H1 (cell line): ENCODE measurements at regions not wholly inside any gene's neighbourhood (a gene's known extent, or its start where the extent isn't known, plus 50 kb on each side); places are given as distances from the start of the nearest gene placed in this dataset.

Source experiments
- EP300 ChIP-seq, 2 experiments: IDR thresholded peaks; 1 replicate in 1 of 2; 2 replicates in 1 of 2; pipeline ENCODE4 v1.6.1; 2011 to 2012; ENCODE audit warnings: low read depth in 2 of 2, low read length in 2 of 2, mild to moderate bottlenecking in 2 of 2, borderline replicate concordance in 1 of 2, inconsistent platforms in 1 of 2, moderate library complexity in 1 of 2
- EZH2 ChIP-seq: fragments of 200-600 bp; sonication (generic); IDR thresholded peaks from 2 replicates; pipeline ENCODE4 v1.7.1; 2012; ENCODE audit warnings: low read depth, mild to moderate bottlenecking, moderate library complexity, low read length, inconsistent platforms; ENCODE audit not compliant: severe bottlenecking
- RAD21 ChIP-seq, 2 experiments: IDR thresholded peaks in 1 of 2; conservative IDR thresholded peaks in 1 of 2; 2 replicates each; pipeline ENCODE4 v1.6.1; 2011; ENCODE audit warnings: low read depth in 2 of 2, low read length in 2 of 2, improper control_type of control experiment in 1 of 2, inconsistent platforms in 1 of 2, mild to moderate bottlenecking in 1 of 2, moderate library complexity in 1 of 2
- TAF1 ChIP-seq: IDR thresholded peaks from 2 replicates; pipeline ENCODE4 v1.6.1; 2011; ENCODE audit warnings: mild to moderate bottlenecking, low read depth, low read length
- TF ChIP-seq, protein P1 (sequence below), 3 experiments: IDR thresholded peaks; 1 replicate in 2 of 3; 2 replicates in 1 of 3; pipeline versions ENCODE4 v1.5.1 to v1.6.1; 2011; ENCODE audit warnings: low read length in 3 of 3, mild to moderate bottlenecking in 3 of 3, inconsistent platforms in 2 of 3, low read depth in 1 of 3, moderate library complexity in 1 of 3; ENCODE audit not compliant: insufficient read depth in 1 of 3; ENCODE audit errors: control extremely low read depth in 1 of 3

DNA sequence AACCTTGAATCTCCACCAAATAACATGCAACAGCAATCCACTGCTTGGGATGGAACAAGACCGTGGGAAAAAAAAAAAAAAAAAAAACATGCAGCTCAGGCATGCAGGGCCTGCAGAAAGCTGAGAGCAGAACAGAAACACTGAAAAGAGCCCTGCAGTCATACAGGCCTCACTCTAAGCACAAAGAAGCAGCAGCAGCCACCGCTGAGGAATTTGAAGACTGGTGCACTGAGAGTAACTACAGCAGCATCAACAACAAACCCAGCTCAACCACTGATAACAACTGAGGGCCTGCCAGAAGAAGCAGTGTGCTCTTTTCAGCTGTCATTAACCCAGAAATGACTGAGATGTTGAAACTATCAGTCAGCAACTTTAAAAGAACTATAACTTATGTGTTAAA, 354.7 kb upstream of the TMTC1 start:
- TF ChIP-seq EZH2 (no peak), EP300 (IDR thresholded peaks at IDR 0.05; ENCODE audit: borderline replicate concordance in 1 of 2, low read depth in 2 of 2, low read length in 2 of 2) (no peak), TAF1 (no peak), RAD21 (IDR thresholded peaks at IDR 0.05 in 1 of 2, conservative IDR thresholded peaks at IDR 0.05 in 1 of 2; ENCODE audit: low read depth in 2 of 2, low read length in 2 of 2) (no peak)
- TF ChIP-seq, protein P1, sequence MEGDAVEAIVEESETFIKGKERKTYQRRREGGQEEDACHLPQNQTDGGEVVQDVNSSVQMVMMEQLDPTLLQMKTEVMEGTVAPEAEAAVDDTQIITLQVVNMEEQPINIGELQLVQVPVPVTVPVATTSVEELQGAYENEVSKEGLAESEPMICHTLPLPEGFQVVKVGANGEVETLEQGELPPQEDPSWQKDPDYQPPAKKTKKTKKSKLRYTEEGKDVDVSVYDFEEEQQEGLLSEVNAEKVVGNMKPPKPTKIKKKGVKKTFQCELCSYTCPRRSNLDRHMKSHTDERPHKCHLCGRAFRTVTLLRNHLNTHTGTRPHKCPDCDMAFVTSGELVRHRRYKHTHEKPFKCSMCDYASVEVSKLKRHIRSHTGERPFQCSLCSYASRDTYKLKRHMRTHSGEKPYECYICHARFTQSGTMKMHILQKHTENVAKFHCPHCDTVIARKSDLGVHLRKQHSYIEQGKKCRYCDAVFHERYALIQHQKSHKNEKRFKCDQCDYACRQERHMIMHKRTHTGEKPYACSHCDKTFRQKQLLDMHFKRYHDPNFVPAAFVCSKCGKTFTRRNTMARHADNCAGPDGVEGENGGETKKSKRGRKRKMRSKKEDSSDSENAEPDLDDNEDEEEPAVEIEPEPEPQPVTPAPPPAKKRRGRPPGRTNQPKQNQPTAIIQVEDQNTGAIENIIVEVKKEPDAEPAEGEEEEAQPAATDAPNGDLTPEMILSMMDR (IDR thresholded peaks at IDR 0.05; ENCODE audit: control extremely low read depth in 1 of 3, insufficient read depth in 1 of 3, low read depth in 1 of 3, low read length in 3 of 3), result no peak
